GM12878 (cell line): ENCODE measurements at regions not wholly inside any gene's neighbourhood (a gene's known extent, or its start where the extent isn't known, plus 50 kb on each side); places are given as distances from the start of the nearest gene placed in this dataset.

Source experiments
- BRCA1 ChIP-seq: IDR thresholded peaks from 2 replicates; pipeline ENCODE4 v1.6.1; 2011; ENCODE audit warnings: low read depth, low read length, improper control_type of control experiment
- CEBPB ChIP-seq, 2 experiments: fragments of 150-350 bp in 1 of 2; IDR thresholded peaks; 2 replicates each; pipeline ENCODE4 v1.6.1; 2012 to 2014; ENCODE audit warnings: low read depth in 2 of 2, low read length in 2 of 2, borderline replicate concordance in 1 of 2, inconsistent platforms in 1 of 2
- EZH2 ChIP-seq: IDR thresholded peaks from 2 replicates; pipeline ENCODE4 v1.6.1; 2012; ENCODE audit warnings: low read depth, mild to moderate bottlenecking, control low read depth, inconsistent platforms, low read length, borderline replicate concordance; ENCODE audit not compliant: control insufficient read depth
- JUND ChIP-seq: IDR thresholded peaks from 2 replicates; pipeline ENCODE4 v1.6.1; 2012; ENCODE audit warnings: low read depth, mild to moderate bottlenecking, low read length, improper control_type of control experiment, moderate library complexity
- MTA3 ChIP-seq: IDR thresholded peaks from 2 replicates; pipeline ENCODE4 v1.6.1; 2012; ENCODE audit warnings: low read length, inconsistent platforms, borderline replicate concordance
- NFYB ChIP-seq: IDR thresholded peaks from 2 replicates; pipeline ENCODE4 v1.6.1; 2011; ENCODE audit warnings: low read depth, mild to moderate bottlenecking, low read length, improper control_type of control experiment, moderate library complexity; ENCODE audit not compliant: insufficient read depth
- POLR2A ChIP-seq: IDR thresholded peaks from 2 replicates; pipeline ENCODE4 v1.6.1; 2011; ENCODE audit warnings: low read depth, mild to moderate bottlenecking, low read length
- RCOR1 ChIP-seq: conservative IDR thresholded peaks from 2 replicates; pipeline ENCODE4 v1.6.1; 2012; ENCODE audit warnings: low read depth, low read length, improper control_type of control experiment
- SIN3A ChIP-seq: IDR thresholded peaks from 2 replicates; pipeline ENCODE4 v1.6.1; 2012; ENCODE audit warnings: low read depth, low read length, improper control_type of control experiment
- SPI1 ChIP-seq: IDR thresholded peaks from 2 replicates; pipeline ENCODE4 v1.6.1; 2011; ENCODE audit warnings: low read depth, mild to moderate bottlenecking, low read length, moderate library complexity, borderline replicate concordance; ENCODE audit not compliant: insufficient read depth
- TAF1 ChIP-seq: IDR thresholded peaks from 2 replicates; pipeline ENCODE4 v1.6.1; 2011; ENCODE audit warnings: mild to moderate bottlenecking, low read depth, low read length, borderline replicate concordance
- WRNIP1 ChIP-seq: IDR thresholded peaks from 2 replicates; pipeline ENCODE4 v1.6.1; 2011; ENCODE audit warnings: low read depth, low read length, improper control_type of control experiment, borderline replicate concordance
- YBX1 ChIP-seq: fragments of 450-650 bp; IDR thresholded peaks from 2 replicates; pipeline ENCODE4 v1.6.1; 2016; ENCODE audit warnings: antibody characterized with exemption
- TF ChIP-seq, protein P1 (sequence below), 3 experiments: IDR thresholded peaks in 2 of 3; conservative IDR thresholded peaks in 1 of 3; 2 replicates each; pipeline ENCODE4 v1.5.1; 2011; ENCODE audit warnings: low read depth in 3 of 3, low read length in 3 of 3, mild to moderate bottlenecking in 3 of 3, control low read depth in 2 of 3, moderate library complexity in 2 of 3, inconsistent platforms in 1 of 3, mixed read lengths in 1 of 3; ENCODE audit not compliant: control insufficient read depth in 2 of 3, insufficient read depth in 1 of 3; ENCODE audit errors: extremely low read depth in 1 of 3

GRCh38 chr14:101402936-101403660 is 158.2 kb upstream of the DIO3 start:
- TF ChIP-seq, protein P1, sequence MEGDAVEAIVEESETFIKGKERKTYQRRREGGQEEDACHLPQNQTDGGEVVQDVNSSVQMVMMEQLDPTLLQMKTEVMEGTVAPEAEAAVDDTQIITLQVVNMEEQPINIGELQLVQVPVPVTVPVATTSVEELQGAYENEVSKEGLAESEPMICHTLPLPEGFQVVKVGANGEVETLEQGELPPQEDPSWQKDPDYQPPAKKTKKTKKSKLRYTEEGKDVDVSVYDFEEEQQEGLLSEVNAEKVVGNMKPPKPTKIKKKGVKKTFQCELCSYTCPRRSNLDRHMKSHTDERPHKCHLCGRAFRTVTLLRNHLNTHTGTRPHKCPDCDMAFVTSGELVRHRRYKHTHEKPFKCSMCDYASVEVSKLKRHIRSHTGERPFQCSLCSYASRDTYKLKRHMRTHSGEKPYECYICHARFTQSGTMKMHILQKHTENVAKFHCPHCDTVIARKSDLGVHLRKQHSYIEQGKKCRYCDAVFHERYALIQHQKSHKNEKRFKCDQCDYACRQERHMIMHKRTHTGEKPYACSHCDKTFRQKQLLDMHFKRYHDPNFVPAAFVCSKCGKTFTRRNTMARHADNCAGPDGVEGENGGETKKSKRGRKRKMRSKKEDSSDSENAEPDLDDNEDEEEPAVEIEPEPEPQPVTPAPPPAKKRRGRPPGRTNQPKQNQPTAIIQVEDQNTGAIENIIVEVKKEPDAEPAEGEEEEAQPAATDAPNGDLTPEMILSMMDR (IDR thresholded peaks at IDR 0.05 in 2 of 3, conservative IDR thresholded peaks at IDR 0.05 in 1 of 3; ENCODE audit: control insufficient read depth in 2 of 3, extremely low read depth in 1 of 3, insufficient read depth in 1 of 3, low read depth in 3 of 3, low read length in 3 of 3), result no peak
- TF ChIP-seq NFYB (no peak), SPI1 (no peak), RCOR1 (no peak), SIN3A (no peak), WRNIP1 (no peak), YBX1 (no peak), CEBPB (IDR thresholded peaks at IDR 0.05; ENCODE audit: borderline replicate concordance in 1 of 2, low read depth in 2 of 2, low read length in 2 of 2) (no peak), EZH2 (no peak), POLR2A (no peak), JUND (no peak), TAF1 (no peak), MTA3 (no peak), BRCA1 (no peak)
